ENCODE measurements at regions not wholly inside any gene's neighbourhood (a gene's known extent, or its start where the extent isn't known, plus 50 kb on each side); places are given as distances from the start of the nearest gene placed in this dataset.

DNA sequence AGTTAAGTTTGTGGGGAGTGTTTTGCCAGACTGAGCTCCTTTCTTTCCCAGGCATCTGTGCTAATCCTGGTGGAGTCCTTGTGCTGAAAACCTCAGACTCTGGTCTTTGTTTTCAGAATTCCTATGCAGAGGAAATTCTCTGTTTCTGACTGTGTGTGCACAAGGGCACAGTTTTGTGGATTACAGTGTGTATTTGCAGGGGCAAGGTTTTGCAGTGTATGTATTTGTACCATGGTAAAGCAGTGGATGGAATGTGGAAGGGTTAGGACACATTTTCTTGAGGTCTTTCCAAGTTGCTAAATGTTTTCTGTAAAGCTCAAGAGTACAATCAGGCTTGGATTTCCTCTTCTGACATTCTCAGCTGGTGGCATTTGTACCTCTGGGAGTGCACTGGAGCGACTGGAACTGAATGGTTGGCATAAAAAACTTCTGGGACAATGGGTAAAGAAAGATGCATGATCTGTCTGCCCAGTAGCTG lies 139.5 kb upstream of the RND3 start:
- ChIA-PET CTCF (no interaction called here), POLR2A (no interaction called here)
- H3K4me1 ChIP-seq (ENCODE audit: control insufficient read depth, insufficient read depth, low read length) = no peaks in the 10 kb centered on the region; the same call in 1 of the 2 replicates

GRCh38 chr2:150625741-150626140 lies 138.3 kb upstream of the RND3 start:
- CTCF ChIA-PET = interaction anchor here (0.8 kb wide), 1 partner anchor 613 kb away, joined by 5 read pairs; no protein-coding TSS in a partner anchor
- no peak overlapping the region for H3K27ac ChIP-seq (ENCODE audit: extremely low read depth, low read depth, low read length)

More for the DNA sequence above, 139.5 kb upstream of the RND3 start:
- H3K27ac ChIP-seq (ENCODE audit: extremely low read depth, low read depth, low read length) = no peak overlapping the region
- TF ChIP-seq ZNF37A (tag by site-specific recombination; IDR thresholded peaks at IDR 0.05) (no peak), GFI1B (tag by site-specific recombination; IDR thresholded peaks at IDR 0.05) (no peak), ZNF670 (tag by site-specific recombination; IDR thresholded peaks at IDR 0.05; ENCODE audit: low read depth) (no peak), SALL2 (tag by site-specific recombination; IDR thresholded peaks at IDR 0.05; ENCODE audit: borderline replicate concordance) (no peak), ZNF513 (tag by site-specific recombination; IDR thresholded peaks at IDR 0.05) (no peak), ZBTB11 (tag by site-specific recombination; conservative IDR thresholded peaks at IDR 0.05; ENCODE audit: low read depth) (no peak), HOXD13 (CRISPR knock-in tag; IDR thresholded peaks at IDR 0.05; ENCODE audit: borderline replicate concordance) (no peak), ZNF843 (tag by site-specific recombination; IDR thresholded peaks at IDR 0.05) (no peak), MEIS1 (CRISPR knock-in tag; IDR thresholded peaks at IDR 0.05; ENCODE audit: borderline replicate concordance) (no peak), PBX3 (CRISPR knock-in tag; IDR thresholded peaks at IDR 0.05) (no peak), GLIS1 (tag by site-specific recombination; IDR thresholded peaks at IDR 0.05) (no peak), ZNF596 (tag by site-specific recombination; IDR thresholded peaks at IDR 0.05) (no peak), ZFP3 (tag by site-specific recombination; IDR thresholded peaks at IDR 0.05; ENCODE audit: low read depth) (no peak), ZNF677 (tag by site-specific recombination; IDR thresholded peaks at IDR 0.05) (no peak), OSR2 (tag by site-specific recombination; IDR thresholded peaks at IDR 0.05) (no peak), ZNF654 (tag by site-specific recombination; IDR thresholded peaks at IDR 0.05; ENCODE audit: low read depth) (no peak), ZNF701 (tag by site-specific recombination; IDR thresholded peaks at IDR 0.05) (no peak), ZNF830 (tag by site-specific recombination; IDR thresholded peaks at IDR 0.05; ENCODE audit: low read depth) (no peak)
- no peaks in the 10 kb centered on the region for H3K9me3 ChIP-seq (ENCODE audit: control insufficient read depth, insufficient read depth, low read depth, low read length)
- no peak overlapping the region for H3K4me3 ChIP-seq (ENCODE audit: low read depth, low read length)
- no peaks in the 10 kb centered on the region for H3K36me3 ChIP-seq (ENCODE audit: control insufficient read depth in 2 of 2, insufficient read depth in 1 of 2, low read length in 2 of 2)

More at GRCh38 chr2:150625741-150626140, 138.3 kb upstream of the RND3 start:
- TF ChIP-seq ZNF121 (tag by site-specific recombination; IDR thresholded peaks at IDR 0.05) = no peak
- no peak overlapping the region for H3K4me3 ChIP-seq (ENCODE audit: low read depth, low read length)
- H3K9me3 ChIP-seq (ENCODE audit: control insufficient read depth, insufficient read depth, low read depth, low read length) = no peaks in the 10 kb centered on the region
- peaks cover 3% of the 10 kb centered on the region; the same call in 1 of the 2 replicates for H3K4me1 ChIP-seq (ENCODE audit: control insufficient read depth, insufficient read depth, low read length)
- no peaks in the 10 kb centered on the region for H3K36me3 ChIP-seq (ENCODE audit: control insufficient read depth in 2 of 2, insufficient read depth in 1 of 2, low read length in 2 of 2)
- POLR2A ChIA-PET = no interaction called here

Measured in HEK293 (cell line).